ENCODE measurements at regions not wholly inside any gene's neighbourhood (a gene's known extent, or its start where the extent isn't known, plus 50 kb on each side); places are given as distances from the start of the nearest gene placed in this dataset.
A peak's percentile ranks its signal among the peaks of the same experiment; 100 is the strongest.

DNA sequence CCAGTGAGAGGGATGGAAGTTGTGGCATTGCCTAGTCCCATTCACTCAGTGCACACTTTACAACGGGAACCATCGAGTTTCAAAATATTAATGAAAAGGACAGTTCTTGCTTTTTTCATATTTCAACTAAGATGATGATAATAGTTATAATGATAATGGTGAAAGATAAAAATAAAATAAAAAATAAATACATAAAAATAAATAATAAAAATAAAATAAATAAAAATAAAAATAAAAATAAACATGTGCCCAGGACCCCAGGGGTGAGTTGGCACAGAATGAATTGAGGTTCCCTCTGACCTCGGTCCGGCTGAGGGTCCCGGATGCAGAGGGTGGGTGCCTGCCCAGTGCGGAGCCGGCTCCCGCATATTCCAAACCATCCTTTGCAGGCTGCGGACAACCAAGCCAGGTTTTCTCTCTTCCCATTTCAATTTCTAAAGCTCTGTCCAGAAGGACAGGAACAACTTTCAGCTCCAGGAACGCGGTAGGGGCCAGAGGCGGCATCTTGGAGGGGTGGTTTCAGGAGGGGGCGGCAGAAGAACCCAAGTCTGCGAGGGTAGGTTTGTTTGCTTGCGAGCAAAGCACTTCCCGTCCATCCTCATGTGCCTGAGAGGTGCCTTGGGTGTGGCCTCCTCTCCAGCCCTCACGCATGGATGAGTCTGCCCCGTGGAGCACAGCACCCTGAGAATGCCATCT is 236.8 kb downstream of the DLL1 start:
- DNase-seq: no peak

- no peak for DNase-seq
These were observed 237.7 kb downstream of the DLL1 start for GRCh38 chr6:170052991-170053821.

DNA sequence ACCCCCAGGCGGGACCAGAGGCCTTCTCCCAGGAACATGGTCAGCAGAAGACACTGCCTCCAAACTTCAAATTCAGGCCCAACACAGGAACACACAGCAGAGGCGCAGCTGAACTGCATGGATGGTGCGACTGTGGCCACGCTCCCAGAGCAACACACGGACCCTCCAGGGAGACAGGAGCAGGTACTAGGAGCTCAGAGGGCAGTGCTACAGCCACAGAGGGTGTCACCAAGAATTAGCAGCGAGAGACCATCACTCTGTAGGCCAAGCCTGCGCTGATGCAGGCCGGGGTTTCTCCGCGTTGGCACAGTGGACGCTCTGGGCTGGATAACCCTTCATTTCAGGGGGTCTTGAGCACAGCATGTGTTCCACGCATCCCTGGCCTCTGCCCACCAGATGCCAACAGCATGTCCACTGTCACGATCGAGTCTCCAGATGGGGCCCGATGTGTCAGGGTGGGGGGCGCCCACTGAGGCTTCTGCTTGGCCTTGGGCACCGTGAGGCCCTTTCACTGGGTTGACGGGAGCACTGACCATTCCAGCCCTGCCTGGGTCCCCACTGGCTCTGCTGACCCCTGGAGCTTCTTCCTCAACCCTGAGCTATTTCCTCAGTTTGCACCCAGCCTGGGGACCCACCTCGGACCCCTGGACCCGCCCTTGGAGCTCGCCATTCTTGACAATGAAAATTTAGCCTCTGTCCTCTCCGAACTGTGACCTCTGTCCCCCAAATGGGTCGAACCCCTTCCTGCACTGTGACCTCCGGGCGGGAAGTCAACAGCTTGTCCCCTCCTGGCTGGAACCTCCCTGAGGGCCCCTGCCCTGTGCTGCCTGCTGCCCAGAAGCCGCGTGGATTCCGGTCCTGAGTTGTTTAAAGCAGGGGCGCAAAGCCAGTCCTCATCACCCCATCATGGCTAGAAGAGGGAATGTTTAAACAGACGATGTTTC is 239.4 kb downstream of the DLL1 start:
- no peak for DNase-seq

- DNase-seq: no peak
These were observed 240.3 kb downstream of the DLL1 start for GRCh38 chr6:170050591-170051041.

- peak; percentile 77 for DNase-seq
These were observed 241.0 kb downstream of the DLL1 start for GRCh38 chr6:170049641-170050561.

- DNase-seq: peak; percentile 94
These were observed 242.1 kb downstream of the DLL1 start for GRCh38 chr6:170048615-170049256.

GRCh38 chr6:170047823-170048222 is 243.1 kb downstream of the DLL1 start:
- DNase-seq: no peak

- DNase-seq: peak; percentile 82
These were observed 243.9 kb downstream of the DLL1 start for GRCh38 chr6:170046791-170047626.

- no peak for DNase-seq
These were observed 244.8 kb downstream of the DLL1 start for GRCh38 chr6:170045981-170046667.

GRCh38 chr6:170045563-170045960 is 245.3 kb downstream of the DLL1 start:
- no peak for DNase-seq

DNA sequence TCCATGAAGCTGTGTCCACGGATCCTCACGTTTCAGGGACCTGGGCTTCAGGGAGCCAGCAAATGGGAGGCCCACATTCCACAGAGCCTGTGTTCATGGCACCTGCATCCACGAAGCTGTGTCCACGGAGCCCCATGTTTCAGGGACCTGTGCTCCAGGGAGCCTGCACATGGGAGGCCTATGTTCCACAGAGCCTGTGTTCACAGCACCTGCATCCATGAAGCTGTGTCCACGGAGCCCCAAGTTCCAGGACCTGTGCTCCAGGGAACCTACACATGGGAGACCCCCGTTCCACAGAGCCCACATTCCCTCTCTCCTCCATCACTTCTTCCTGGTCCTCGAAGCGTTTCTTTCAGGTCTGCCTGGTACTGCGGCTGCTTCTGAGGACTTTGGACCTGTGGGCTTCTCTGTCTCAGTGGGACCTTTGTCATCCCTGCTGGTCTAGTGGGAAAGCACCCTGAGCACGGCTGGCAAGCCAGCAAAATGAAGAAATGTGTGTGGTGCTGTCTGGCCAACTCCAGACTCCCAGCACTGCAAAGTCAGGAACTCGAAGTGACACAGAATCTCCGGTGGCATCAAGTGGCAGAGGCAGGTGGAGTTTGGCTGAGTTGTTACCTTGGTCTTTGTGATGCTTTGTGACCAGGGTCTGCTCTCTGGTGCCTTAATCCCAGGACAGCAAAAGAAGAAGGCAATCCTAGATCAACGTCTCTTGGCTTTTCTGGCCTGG is 245.9 kb downstream of the DLL1 start:
- DNase-seq: no peak

GRCh38 chr6:170043881-170044790 is 246.7 kb downstream of the DLL1 start:
- no peak for DNase-seq

GRCh38 chr6:170043150-170043819 is 247.6 kb downstream of the DLL1 start:
- DNase-seq: no peak

GRCh38 chr6:170042596-170043118 is 248.2 kb downstream of the DLL1 start:
- no peak for DNase-seq

- DNase-seq: no peak
These were observed 248.8 kb downstream of the DLL1 start for GRCh38 chr6:170042123-170042522.

- no peak for DNase-seq
These were observed 249.4 kb downstream of the DLL1 start for GRCh38 chr6:170041526-170041925.

DNA sequence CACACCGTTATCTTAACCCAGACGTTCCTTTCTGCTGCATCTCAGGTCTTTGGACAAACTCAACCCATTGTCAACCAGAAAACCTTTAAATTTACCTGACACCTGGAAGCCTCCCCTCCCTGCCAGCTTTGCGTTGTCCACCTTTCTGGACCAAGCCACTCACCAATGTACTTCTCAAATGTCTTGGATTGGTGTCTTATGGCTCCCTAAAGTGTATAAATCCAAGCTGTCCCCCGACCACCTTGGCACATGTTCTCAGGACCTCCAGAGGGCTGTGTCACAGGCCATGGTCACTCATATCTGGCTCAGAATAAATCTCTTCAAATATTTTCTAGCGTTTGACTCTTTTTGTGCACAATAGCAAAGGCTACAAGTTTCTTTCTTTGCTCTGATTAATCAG is 250.0 kb downstream of the DLL1 start:
- DNase-seq: no peak
